ENCODE measurements at regions not wholly inside any gene's neighbourhood (a gene's known extent, or its start where the extent isn't known, plus 50 kb on each side); places are given as distances from the start of the nearest gene placed in this dataset.

- Histone ChIP-seq H3F3A (ENCODE audit: low read depth) (no peaks in the 10 kb centered on the region), H3K4me1 (ENCODE audit: insufficient read depth, low read length, poor library complexity, severe bottlenecking) (no peaks in the 10 kb centered on the region), H3K79me2 (ENCODE audit: insufficient read depth, low read length) (no peaks in the 10 kb centered on the region), H3K9me2 (replicated peaks; ENCODE audit: low read depth, low read length) (no peaks in the 10 kb centered on the region), H3K36me3 (ENCODE audit: insufficient read depth, low read length) (no peaks in the 10 kb centered on the region), H2AFZ (ENCODE audit: low read length) (no peak overlapping the region), H3K4me2 (ENCODE audit: low read depth, low read length, poor library complexity, severe bottlenecking) (no peak overlapping the region), H3K4me3 (ENCODE audit: low read length, poor library complexity, severe bottlenecking) (no peak overlapping the region), H3K9me3 (ENCODE audit: insufficient read depth, low read depth, low read length) (peaks cover 7% of the 10 kb centered on the region; the same call in 1 of the 2 replicates), H3K9ac (ENCODE audit: low read depth, low read length, poor library complexity, severe bottlenecking) (no peak overlapping the region), H4K20me1 (ENCODE audit: insufficient read depth, low read length, poor library complexity, severe bottlenecking) (no peaks in the 10 kb centered on the region), H3K27me3 (ENCODE audit: insufficient read depth, low read length, poor library complexity, severe bottlenecking) (no peaks in the 10 kb centered on the region)
- TF ChIP-seq EZH2phosphoT487 (IDR thresholded peaks at IDR 0.05; ENCODE audit: borderline replicate concordance) (no peak), CTCF (conservative IDR thresholded peaks at IDR 0.05; ENCODE audit: low read length) (no peak)
Observed at GRCh38 chr11:123255909-123256308, 60.9 kb upstream of the CLMP start.

GRCh38 chr11:123254357-123254756 is 59.3 kb upstream of the CLMP start:
- Histone ChIP-seq H4K20me1 (ENCODE audit: insufficient read depth, low read length, poor library complexity, severe bottlenecking) (no peaks in the 10 kb centered on the region), H3K9me2 (replicated peaks; ENCODE audit: low read depth, low read length) (no peaks in the 10 kb centered on the region), H3K36me3 (ENCODE audit: insufficient read depth, low read length) (no peaks in the 10 kb centered on the region), H3F3A (ENCODE audit: low read depth) (no peaks in the 10 kb centered on the region), H2AFZ (ENCODE audit: low read length) (no peak overlapping the region), H3K79me2 (ENCODE audit: insufficient read depth, low read length) (no peaks in the 10 kb centered on the region), H3K4me2 (ENCODE audit: low read depth, low read length, poor library complexity, severe bottlenecking) (no peak overlapping the region), H3K9ac (ENCODE audit: low read depth, low read length, poor library complexity, severe bottlenecking) (no peak overlapping the region), H3K27me3 (ENCODE audit: insufficient read depth, low read length, poor library complexity, severe bottlenecking) (no peaks in the 10 kb centered on the region), H3K4me1 (ENCODE audit: insufficient read depth, low read length, poor library complexity, severe bottlenecking) (no peaks in the 10 kb centered on the region), H3K4me3 (ENCODE audit: low read length, poor library complexity, severe bottlenecking) (no peak overlapping the region), H3K9me3 (ENCODE audit: insufficient read depth, low read depth, low read length) (peaks cover 7% of the 10 kb centered on the region; the same call in 1 of the 2 replicates)
- TF ChIP-seq CTCF (conservative IDR thresholded peaks at IDR 0.05; ENCODE audit: low read length) (no peak), EZH2phosphoT487 (IDR thresholded peaks at IDR 0.05; ENCODE audit: borderline replicate concordance) (no peak)

- H3F3A ChIP-seq (ENCODE audit: low read depth): no peaks in the 10 kb centered on the region
- H3K36me3 ChIP-seq (ENCODE audit: insufficient read depth, low read length): no peaks in the 10 kb centered on the region
- TF ChIP-seq EZH2phosphoT487 (IDR thresholded peaks at IDR 0.05; ENCODE audit: borderline replicate concordance) (no peak), CTCF (conservative IDR thresholded peaks at IDR 0.05; ENCODE audit: low read length) (no peak)
- no peak overlapping the region for H3K4me2 ChIP-seq (ENCODE audit: low read depth, low read length, poor library complexity, severe bottlenecking)
- H3K27me3 ChIP-seq (ENCODE audit: insufficient read depth, low read length, poor library complexity, severe bottlenecking): no peaks in the 10 kb centered on the region
- no peaks in the 10 kb centered on the region for H3K9me2 ChIP-seq (replicated peaks; ENCODE audit: low read depth, low read length)
- no peak overlapping the region for H2AFZ ChIP-seq (ENCODE audit: low read length)
- no peaks in the 10 kb centered on the region for H3K4me1 ChIP-seq (ENCODE audit: insufficient read depth, low read length, poor library complexity, severe bottlenecking)
- H3K9ac ChIP-seq (ENCODE audit: low read depth, low read length, poor library complexity, severe bottlenecking): no peak overlapping the region
- H3K9me3 ChIP-seq (ENCODE audit: insufficient read depth, low read depth, low read length): peaks cover 7% of the 10 kb centered on the region; the same call in 1 of the 2 replicates
- H4K20me1 ChIP-seq (ENCODE audit: insufficient read depth, low read length, poor library complexity, severe bottlenecking): no peaks in the 10 kb centered on the region
- H3K4me3 ChIP-seq (ENCODE audit: low read length, poor library complexity, severe bottlenecking): no peak overlapping the region
- no peaks in the 10 kb centered on the region for H3K79me2 ChIP-seq (ENCODE audit: insufficient read depth, low read length)
Observed at GRCh38 chr11:123253911-123254310, 58.9 kb upstream of the CLMP start.

Measured in Loucy (cell line).